ENCODE measurements at regions not wholly inside any gene's neighbourhood (a gene's known extent, or its start where the extent isn't known, plus 50 kb on each side); places are given as distances from the start of the nearest gene placed in this dataset.
A peak's percentile ranks its signal among the peaks of the same experiment; 100 is the strongest.
"Not testable (repeated sequence)": the region's sequence is repeated elsewhere in the genome, so short reads cannot be mapped to it uniquely, and the experiment has no call there.

DNA sequence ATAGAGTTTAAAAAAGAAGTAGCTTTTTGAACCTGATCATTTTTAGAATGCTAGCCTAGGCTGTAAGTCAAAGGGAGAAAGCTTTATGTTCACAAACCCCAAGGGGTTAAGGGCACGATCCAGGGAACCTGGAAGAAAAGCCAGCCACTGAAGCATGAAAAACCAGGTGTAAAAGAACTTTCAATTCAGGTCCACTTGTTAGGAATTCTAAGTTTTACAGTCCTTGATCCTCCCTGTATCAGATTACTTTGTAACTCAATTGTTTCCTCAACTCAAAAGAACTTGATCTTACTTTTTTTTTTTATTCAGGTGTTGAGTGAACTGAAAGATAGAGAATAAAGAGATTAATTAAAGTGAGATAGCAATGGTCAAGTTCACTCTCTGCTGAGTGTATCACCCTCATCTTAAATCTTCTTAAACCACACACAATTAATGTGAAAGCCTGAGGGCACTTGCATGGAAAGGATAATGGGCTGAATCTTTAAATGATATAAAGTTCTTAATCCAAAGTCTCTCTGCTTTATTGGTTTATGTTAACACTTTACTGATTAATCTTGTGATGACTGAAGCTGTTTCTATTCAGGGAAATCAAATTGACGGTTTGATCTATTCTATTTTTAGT lies 672.2 kb upstream of the LRRN3 start:
- ATAC-seq (ENCODE audit: low read depth in 2 of 2): no peak
- no peak for DNase-seq
- Mint-ChIP-seq H3K27ac (no peak overlapping the region), H3K36me3 (no peaks in the 10 kb centered on the region), H3K9me3 (peaks cover 0 to 7% (median 0%) of the 10 kb centered on the region in 7 donors), H3K4me3 (no peak overlapping the region), H3K4me1 (no peaks in the 10 kb centered on the region), H3K27me3 (no peaks in the 10 kb centered on the region)

DNA sequence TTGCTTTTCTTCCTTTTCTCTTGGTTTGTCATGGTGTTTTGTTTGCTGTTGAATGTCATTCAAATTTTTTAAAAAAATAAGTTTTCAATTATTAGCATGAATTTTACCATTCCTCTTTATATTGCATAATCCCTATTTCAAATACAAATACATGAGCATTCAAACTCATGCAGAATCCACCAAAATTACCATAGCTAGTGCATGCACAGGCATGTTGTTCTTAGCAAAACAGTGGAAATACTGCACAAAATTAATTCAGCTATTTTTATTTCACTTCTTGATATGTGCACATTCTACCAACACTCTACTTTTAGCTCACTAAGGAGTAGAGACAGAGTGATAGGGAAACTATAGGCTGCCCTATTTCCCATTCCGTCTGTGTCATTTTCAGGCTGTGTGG lies 670.1 kb upstream of the LRRN3 start:
- H3K9me3 Mint-ChIP-seq: peaks cover 0 to 4% (median 0%) of the 10 kb centered on the region in 7 donors

GRCh38 chr7:110421490-110422241 lies 669.3 kb upstream of the LRRN3 start:
- no peaks in the 10 kb centered on the region for H3K4me1 Mint-ChIP-seq
- H3K4me3 Mint-ChIP-seq: no peak overlapping the region
- no peak overlapping the region for H3K27ac Mint-ChIP-seq
- no peak for DNase-seq
- peaks cover 0 to 2% (median 0%) of the 10 kb centered on the region in 7 donors for H3K9me3 Mint-ChIP-seq
- no peaks in the 10 kb centered on the region for H3K36me3 Mint-ChIP-seq
- no peaks in the 10 kb centered on the region for H3K27me3 Mint-ChIP-seq
- ATAC-seq (ENCODE audit: low read depth in 2 of 2): no peak

More for the DNA sequence above, 670.1 kb upstream of the LRRN3 start:
- no peak for DNase-seq
- Mint-ChIP-seq H3K4me1 (no peaks in the 10 kb centered on the region), H3K27me3 (no peaks in the 10 kb centered on the region), H3K27ac (no peak overlapping the region), H3K36me3 (no peaks in the 10 kb centered on the region), H3K4me3 (no peak overlapping the region)
- no peak for ATAC-seq (ENCODE audit: low read depth in 2 of 2)

- H3K9me3 Mint-ChIP-seq: peaks cover 0 to 15% (median 2%) of the 10 kb centered on the region in 7 donors
- H3K27me3 Mint-ChIP-seq: no peaks in the 10 kb centered on the region
- no peak for DNase-seq
- no peak for ATAC-seq (ENCODE audit: low read depth in 2 of 2)
- H3K4me3 Mint-ChIP-seq: peak overlapping the region in 2 of 8 donors; percentile 4 to 52
- H3K27ac Mint-ChIP-seq: no peak overlapping the region
- no peaks in the 10 kb centered on the region for H3K36me3 Mint-ChIP-seq
- no peaks in the 10 kb centered on the region for H3K4me1 Mint-ChIP-seq
These were observed 658.8 kb upstream of the LRRN3 start for GRCh38 chr7:110432061-110432553.

DNA sequence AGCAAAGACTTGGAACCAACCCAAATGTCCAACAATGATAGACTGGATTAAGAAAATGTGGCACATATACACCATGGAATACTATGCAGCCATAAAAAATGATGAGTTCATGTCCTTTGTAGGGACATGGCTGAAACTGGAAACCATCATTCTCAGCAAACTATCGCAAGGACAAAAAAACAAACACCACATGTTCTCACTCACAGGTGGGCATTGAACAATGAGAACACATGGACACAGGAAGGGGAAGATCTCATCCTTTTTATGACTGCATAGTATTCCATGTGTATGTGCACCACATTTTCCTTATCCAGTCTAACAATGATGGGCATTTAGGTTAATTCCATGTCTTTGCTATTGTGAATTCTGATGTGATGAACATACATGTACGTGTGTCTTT lies 652.0 kb upstream of the LRRN3 start:
- H3K4me3 Mint-ChIP-seq; H3K27ac Mint-ChIP-seq; H3K27me3 Mint-ChIP-seq; H3K9me3 Mint-ChIP-seq; ATAC-seq (ENCODE audit: low read depth in 2 of 2); H3K4me1 Mint-ChIP-seq; H3K36me3 Mint-ChIP-seq; DNase-seq: not testable (repeated sequence)

GRCh38 chr7:110442381-110442837 lies 648.5 kb upstream of the LRRN3 start:
- Mint-ChIP-seq H3K9me3 (peaks cover 0 to 7% (median 3%) of the 10 kb centered on the region in 7 donors), H3K27ac (no peak overlapping the region), H3K27me3 (no peaks in the 10 kb centered on the region), H3K4me3 (no peak overlapping the region), H3K4me1 (no peaks in the 10 kb centered on the region), H3K36me3 (no peaks in the 10 kb centered on the region)
- ATAC-seq (ENCODE audit: low read depth in 2 of 2): no peak
- DNase-seq: no peak

DNA sequence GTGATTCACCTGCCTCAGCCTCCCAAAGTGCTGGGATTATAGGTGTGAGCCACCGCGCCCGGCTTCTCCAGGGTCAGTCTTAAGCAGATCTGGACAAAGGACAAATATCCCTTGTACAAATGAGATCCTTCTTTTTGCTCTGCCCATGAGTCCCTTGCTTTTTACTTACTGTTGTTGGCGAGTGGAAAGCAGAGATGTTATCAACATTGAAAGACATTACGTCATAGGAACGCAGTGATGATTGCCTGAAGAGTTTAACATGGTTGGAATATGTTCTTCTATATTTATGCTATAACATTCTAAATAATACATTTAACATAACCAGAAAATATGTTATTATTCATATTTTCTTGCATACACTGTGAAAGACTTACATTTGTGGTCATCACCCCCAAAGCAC lies 644.3 kb upstream of the LRRN3 start:
- no peak overlapping the region for H3K4me3 Mint-ChIP-seq
- no peaks in the 10 kb centered on the region for H3K27me3 Mint-ChIP-seq
- H3K4me1 Mint-ChIP-seq: no peaks in the 10 kb centered on the region
- H3K27ac Mint-ChIP-seq: no peak overlapping the region
- ATAC-seq (ENCODE audit: low read depth in 2 of 2) (no peak), DNase-seq (no peak)
- H3K9me3 Mint-ChIP-seq: peaks cover 0 to 5% (median 1%) of the 10 kb centered on the region in 7 donors
- H3K36me3 Mint-ChIP-seq: no peaks in the 10 kb centered on the region

GRCh38 chr7:110448918-110449317 lies 642.0 kb upstream of the LRRN3 start:
- Mint-ChIP-seq H3K4me3 (no peak overlapping the region), H3K27ac (no peak overlapping the region), H3K4me1 (no peaks in the 10 kb centered on the region), H3K36me3 (no peaks in the 10 kb centered on the region), H3K27me3 (no peaks in the 10 kb centered on the region), H3K9me3 (peaks cover 0 to 5% (median 0%) of the 10 kb centered on the region in 7 donors)
- ATAC-seq (ENCODE audit: low read depth in 2 of 2) (no peak), DNase-seq (no peak)

DNA sequence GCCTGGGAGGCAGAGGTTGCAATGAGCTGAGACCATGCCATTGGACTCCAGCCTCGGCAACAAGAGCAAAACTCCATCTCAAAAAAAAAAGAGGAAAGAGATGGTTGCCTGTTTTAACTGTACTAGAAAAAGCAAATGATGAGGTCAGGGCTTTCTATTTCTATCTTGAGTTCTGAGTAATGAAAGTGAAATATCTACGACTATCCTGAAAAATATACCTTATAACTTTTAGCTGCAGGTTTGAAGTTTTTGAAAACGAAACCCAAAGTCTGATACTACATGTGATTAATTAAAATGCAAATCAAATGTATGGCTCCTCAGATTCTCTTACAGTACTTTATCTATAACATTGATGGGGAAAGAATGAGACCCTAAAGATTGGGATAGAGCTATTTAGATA lies 636.2 kb upstream of the LRRN3 start:
- no peak overlapping the region for H3K4me3 Mint-ChIP-seq
- no peak for ATAC-seq (ENCODE audit: low read depth in 2 of 2)
- H3K9me3 Mint-ChIP-seq: peaks cover 3 to 8% (median 5%) of the 10 kb centered on the region in 7 donors
- H3K4me1 Mint-ChIP-seq: no peaks in the 10 kb centered on the region
- no peaks in the 10 kb centered on the region for H3K36me3 Mint-ChIP-seq
- DNase-seq: no peak
- no peaks in the 10 kb centered on the region for H3K27me3 Mint-ChIP-seq
- H3K27ac Mint-ChIP-seq: no peak overlapping the region

- H3K4me1 Mint-ChIP-seq: no peaks in the 10 kb centered on the region
- H3K9me3 Mint-ChIP-seq: peaks cover 0 to 9% (median 0%) of the 10 kb centered on the region in 7 donors
- no peaks in the 10 kb centered on the region for H3K36me3 Mint-ChIP-seq
- ATAC-seq (ENCODE audit: low read depth in 2 of 2): no peak
- no peak for DNase-seq
- H3K27ac Mint-ChIP-seq: no peak overlapping the region
- H3K27me3 Mint-ChIP-seq: no peaks in the 10 kb centered on the region
- H3K4me3 Mint-ChIP-seq: no peak overlapping the region
These were observed 629.3 kb upstream of the LRRN3 start for GRCh38 chr7:110461621-110462020.

- H3K27ac Mint-ChIP-seq: peak overlapping the region in 1 of 6 donors; percentile 57
- H3K4me3 Mint-ChIP-seq: no peak overlapping the region
These were observed 620.5 kb upstream of the LRRN3 start for GRCh38 chr7:110470420-110470819.

DNA sequence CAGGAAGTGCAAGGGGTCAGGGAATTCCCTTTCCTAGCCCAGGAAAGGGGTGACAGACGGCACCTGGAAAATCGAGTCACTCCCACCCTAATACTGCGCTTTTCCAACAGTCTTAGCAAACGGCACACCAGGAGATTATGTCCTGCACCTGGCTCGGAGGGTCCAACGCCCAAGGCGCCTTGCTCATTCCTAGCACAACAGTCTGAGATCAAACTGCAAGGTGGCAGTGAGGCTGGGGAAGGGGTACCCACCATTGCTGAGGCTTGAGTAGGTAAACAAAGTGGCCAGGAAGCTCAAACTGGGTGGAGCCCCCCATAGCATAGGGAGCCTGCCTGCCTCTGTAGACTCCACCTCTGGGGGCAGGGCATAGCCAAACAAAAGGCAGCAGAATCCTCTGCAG lies 618.5 kb upstream of the LRRN3 start:
- H3K4me1 Mint-ChIP-seq, H3K27me3 Mint-ChIP-seq, H3K36me3 Mint-ChIP-seq: not testable (repeated sequence)

More at GRCh38 chr7:110470420-110470819, 620.5 kb upstream of the LRRN3 start:
- Mint-ChIP-seq H3K36me3 (no peaks in the 10 kb centered on the region), H3K4me1 (no peaks in the 10 kb centered on the region), H3K9me3 (peaks cover 0 to 9% (median 4%) of the 10 kb centered on the region in 7 donors), H3K27me3 (no peaks in the 10 kb centered on the region)
- DNase-seq (no peak), ATAC-seq (ENCODE audit: low read depth in 2 of 2) (no peak)

DNA sequence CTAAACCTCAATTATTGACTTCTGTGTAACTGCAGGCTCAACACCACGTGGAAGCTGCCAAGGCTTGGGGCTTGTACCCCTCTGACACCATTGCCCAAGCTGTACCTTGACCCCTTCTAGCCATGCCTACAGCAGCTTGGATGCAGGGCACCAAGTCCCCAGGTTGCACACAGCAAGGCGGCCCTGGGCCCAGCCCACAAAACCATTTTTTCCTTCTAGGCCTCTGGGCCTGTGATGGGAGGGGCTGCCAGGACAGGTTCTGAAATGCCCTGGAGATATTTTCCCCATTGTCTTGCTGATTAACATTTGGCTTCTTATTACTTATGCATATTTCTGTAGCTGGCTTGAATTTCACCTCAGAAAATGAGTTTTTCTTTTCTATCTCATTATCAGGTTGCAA lies 610.0 kb upstream of the LRRN3 start:
- ATAC-seq (ENCODE audit: low read depth in 2 of 2) (no peak), DNase-seq (no peak)
- no peaks in the 10 kb centered on the region for H3K36me3 Mint-ChIP-seq
- H3K27me3 Mint-ChIP-seq: no peaks in the 10 kb centered on the region
- H3K4me1 Mint-ChIP-seq: no peaks in the 10 kb centered on the region
- H3K9me3 Mint-ChIP-seq: peaks cover 7 to 42% (median 22%) of the 10 kb centered on the region in 7 donors
- no peak overlapping the region for H3K4me3 Mint-ChIP-seq
- no peak overlapping the region for H3K27ac Mint-ChIP-seq

More for the DNA sequence above, 618.5 kb upstream of the LRRN3 start:
- not testable (repeated sequence) for H3K4me3 Mint-ChIP-seq; DNase-seq; ATAC-seq (ENCODE audit: low read depth in 2 of 2); H3K9me3 Mint-ChIP-seq; H3K27ac Mint-ChIP-seq

DNA sequence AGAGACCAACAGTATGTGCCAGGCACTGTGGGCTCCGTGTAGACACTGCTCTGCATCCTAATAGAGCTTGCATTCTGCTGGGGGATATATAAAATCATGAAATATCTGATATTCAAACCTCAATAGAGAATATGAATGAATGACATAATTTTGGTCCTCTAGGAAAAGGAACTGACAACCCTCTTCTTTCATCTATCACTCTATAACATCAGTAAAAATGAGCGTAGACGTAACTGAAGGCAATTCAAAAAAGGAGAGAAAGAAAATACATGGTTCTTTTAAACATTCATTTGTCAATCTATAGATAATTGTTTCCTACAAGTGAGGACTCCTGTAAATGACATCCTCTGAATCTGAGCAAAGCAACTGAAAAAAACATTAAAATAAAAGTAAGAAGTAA lies 607.4 kb upstream of the LRRN3 start:
- ATAC-seq (ENCODE audit: low read depth in 2 of 2) (no peak), DNase-seq (no peak)
- Mint-ChIP-seq H3K27me3 (no peaks in the 10 kb centered on the region), H3K4me3 (no peak overlapping the region), H3K27ac (no peak overlapping the region), H3K36me3 (no peaks in the 10 kb centered on the region), H3K9me3 (peaks cover 8 to 41% (median 22%) of the 10 kb centered on the region in 7 donors), H3K4me1 (no peaks in the 10 kb centered on the region)
